ENCODE measurements at regions not wholly inside any gene's neighbourhood (a gene's known extent, or its start where the extent isn't known, plus 50 kb on each side); places are given as distances from the start of the nearest gene placed in this dataset.

GRCh38 chr5:2502970-2503594 lies 248.4 kb downstream of the IRX2 start:
- no peak for DNase-seq

GRCh38 chr5:2499917-2500316 lies 251.6 kb downstream of the IRX2 start:
- Mint-ChIP-seq H3K4me1 (no peaks in the 10 kb centered on the region), H3K9me3 (no peaks in the 10 kb centered on the region), H3K27me3 (no peaks in the 10 kb centered on the region), H3K27ac (no peak overlapping the region), H3K36me3 (ENCODE audit: low read depth) (no peaks in the 10 kb centered on the region), H3K4me3 (no peak overlapping the region)
- POLR2A ChIA-PET, result no interaction called here
- no peak for DNase-seq
- CTCF ChIA-PET, result no interaction called here

More at GRCh38 chr5:2502970-2503594, 248.4 kb downstream of the IRX2 start:
- CTCF ChIA-PET, result no interaction called here
- Mint-ChIP-seq H3K4me1 (no peaks in the 10 kb centered on the region), H3K4me3 (no peak overlapping the region), H3K9me3 (no peaks in the 10 kb centered on the region), H3K36me3 (ENCODE audit: low read depth) (no peaks in the 10 kb centered on the region), H3K27me3 (no peaks in the 10 kb centered on the region), H3K27ac (no peak overlapping the region)
- POLR2A ChIA-PET, result no interaction called here

DNA sequence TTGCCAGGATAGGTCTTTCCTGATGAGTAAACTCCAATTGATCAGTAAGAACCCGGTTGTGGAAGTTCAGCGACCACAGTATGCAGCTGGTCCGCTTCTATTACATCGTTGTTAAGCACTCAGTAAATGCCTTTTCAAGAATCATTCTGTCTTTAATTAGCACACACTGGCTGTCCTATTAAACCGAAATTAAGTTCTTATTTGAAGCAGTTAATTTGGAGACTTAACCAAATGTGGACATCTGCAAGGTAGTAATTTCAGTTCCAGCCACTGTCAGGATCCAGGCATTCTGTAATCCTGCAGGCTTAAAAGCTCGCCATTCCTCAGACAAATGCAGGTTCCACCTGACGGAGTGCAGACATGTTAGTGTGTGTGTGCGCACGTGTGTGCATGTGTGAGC lies 254.6 kb downstream of the IRX2 start:
- no peak overlapping the region for H3K4me3 Mint-ChIP-seq

DNA sequence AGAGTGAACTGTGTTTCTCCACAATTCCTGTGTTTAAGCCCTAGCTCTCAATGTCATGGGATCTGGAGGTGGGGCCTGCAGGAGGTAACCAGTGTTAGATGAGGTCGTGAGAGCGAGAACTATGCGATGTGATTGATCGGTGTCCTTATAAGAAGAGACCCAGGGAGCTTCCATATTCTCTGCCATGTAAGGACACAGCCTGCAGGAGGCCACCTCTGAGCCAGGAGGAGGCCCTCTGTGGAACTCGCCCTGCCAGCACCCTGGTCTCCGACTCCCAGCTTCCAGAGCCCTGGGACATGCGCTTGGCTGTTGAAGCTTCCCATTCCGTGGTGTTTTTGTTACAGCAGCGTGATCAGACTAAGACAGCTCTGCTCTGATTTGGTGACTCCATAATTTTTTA lies 255.4 kb downstream of the IRX2 start:
- Mint-ChIP-seq H3K27ac (no peak overlapping the region), H3K4me3 (no peak overlapping the region), H3K27me3 (no peaks in the 10 kb centered on the region), H3K9me3 (no peaks in the 10 kb centered on the region), H3K36me3 (ENCODE audit: low read depth) (no peaks in the 10 kb centered on the region), H3K4me1 (no peaks in the 10 kb centered on the region)
- ChIA-PET CTCF (no interaction called here), POLR2A (no interaction called here)
- DNase-seq, result no peak

More for the DNA sequence above, 254.6 kb downstream of the IRX2 start:
- H3K9me3 Mint-ChIP-seq, result no peaks in the 10 kb centered on the region
- POLR2A ChIA-PET, result no interaction called here
- CTCF ChIA-PET, result no interaction called here
- H3K27ac Mint-ChIP-seq, result no peak overlapping the region
- no peaks in the 10 kb centered on the region for H3K36me3 Mint-ChIP-seq (ENCODE audit: low read depth)
- H3K27me3 Mint-ChIP-seq, result no peaks in the 10 kb centered on the region
- no peaks in the 10 kb centered on the region for H3K4me1 Mint-ChIP-seq
- DNase-seq, result no peak

DNA sequence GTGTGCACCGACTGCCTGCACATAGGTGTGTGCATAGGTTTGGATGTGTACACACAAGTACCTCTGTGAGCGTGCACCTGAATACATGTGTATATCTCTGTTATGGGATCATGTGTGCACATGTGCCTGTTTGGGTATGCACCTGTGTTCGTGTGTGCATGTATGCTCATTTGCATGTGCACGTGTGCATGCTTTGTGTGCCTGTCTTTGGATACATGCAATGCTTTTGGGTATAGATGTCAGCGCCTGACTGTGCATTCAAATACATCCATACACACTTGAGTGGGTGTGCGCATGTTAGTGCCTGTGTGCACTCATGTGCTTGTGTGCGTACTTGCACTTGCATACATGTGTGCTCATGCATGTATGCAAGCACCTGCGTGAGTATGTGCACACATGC lies 258.1 kb downstream of the IRX2 start:
- no peaks in the 10 kb centered on the region for H3K4me1 Mint-ChIP-seq
- H3K4me3 Mint-ChIP-seq, result no peak overlapping the region
- POLR2A ChIA-PET, result no interaction called here
- no peaks in the 10 kb centered on the region for H3K9me3 Mint-ChIP-seq
- no peaks in the 10 kb centered on the region for H3K27me3 Mint-ChIP-seq
- no peak for DNase-seq
- no peaks in the 10 kb centered on the region for H3K36me3 Mint-ChIP-seq (ENCODE audit: low read depth)
- no peak overlapping the region for H3K27ac Mint-ChIP-seq
- CTCF ChIA-PET, result no interaction called here

DNA sequence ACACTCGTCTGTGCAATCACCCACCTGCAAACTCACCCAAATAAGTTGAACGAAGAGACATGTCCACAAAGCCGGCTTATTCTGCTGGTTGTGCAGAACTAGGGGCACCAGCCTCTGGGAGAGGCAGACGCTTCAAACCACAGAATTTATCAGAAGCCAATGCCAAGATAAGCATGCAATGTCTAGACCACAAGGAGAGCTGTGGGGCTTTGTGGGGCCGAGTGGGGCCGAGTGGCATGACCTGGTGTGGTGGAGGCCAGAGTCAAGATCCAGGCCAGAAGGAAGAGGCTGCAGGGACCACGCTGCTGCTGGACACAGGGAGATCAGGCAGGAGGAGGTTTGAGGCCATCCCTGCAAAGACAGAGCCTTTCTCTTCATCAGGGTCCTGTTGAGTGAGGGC lies 259.0 kb downstream of the IRX2 start:
- POLR2A ChIA-PET, result no interaction called here
- Mint-ChIP-seq H3K36me3 (ENCODE audit: low read depth) (no peaks in the 10 kb centered on the region), H3K27me3 (no peaks in the 10 kb centered on the region), H3K9me3 (no peaks in the 10 kb centered on the region), H3K27ac (no peak overlapping the region), H3K4me3 (no peak overlapping the region), H3K4me1 (no peaks in the 10 kb centered on the region)
- DNase-seq, result no peak
- CTCF ChIA-PET, result no interaction called here

GRCh38 chr5:2491846-2492245 lies 259.6 kb downstream of the IRX2 start:
- H3K27ac Mint-ChIP-seq, result no peak overlapping the region
- H3K9me3 Mint-ChIP-seq, result no peaks in the 10 kb centered on the region
- POLR2A ChIA-PET, result no interaction called here
- no peak overlapping the region for H3K4me3 Mint-ChIP-seq
- CTCF ChIA-PET, result no interaction called here
- DNase-seq, result no peak
- no peaks in the 10 kb centered on the region for H3K4me1 Mint-ChIP-seq
- H3K27me3 Mint-ChIP-seq, result no peaks in the 10 kb centered on the region
- H3K36me3 Mint-ChIP-seq (ENCODE audit: low read depth), result no peaks in the 10 kb centered on the region

DNA sequence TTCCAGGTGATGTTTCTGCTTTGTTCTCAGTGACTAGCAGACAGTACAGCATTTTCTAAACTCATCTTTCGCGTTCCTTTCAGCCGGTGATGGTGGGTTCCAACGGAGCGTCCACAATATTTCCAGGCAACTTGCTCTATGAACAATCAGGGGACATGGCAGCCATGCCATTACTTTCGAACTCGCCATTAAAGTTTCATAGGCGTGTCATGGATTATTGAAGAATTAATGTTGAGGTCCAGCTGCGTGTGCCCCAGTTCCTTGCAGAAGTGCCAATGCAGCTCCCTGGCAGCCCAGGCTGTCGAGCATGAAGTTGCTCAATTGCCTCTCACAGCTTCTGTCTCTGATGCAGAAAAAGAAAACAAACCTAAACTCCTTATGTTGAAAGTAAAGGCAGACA lies 262.2 kb downstream of the IRX2 start:
- no peaks in the 10 kb centered on the region for H3K9me3 Mint-ChIP-seq
- DNase-seq, result no peak
- no peaks in the 10 kb centered on the region for H3K27me3 Mint-ChIP-seq
- no peaks in the 10 kb centered on the region for H3K36me3 Mint-ChIP-seq (ENCODE audit: low read depth)
- ChIA-PET CTCF (no interaction called here), POLR2A (no interaction called here)
- H3K4me1 Mint-ChIP-seq, result no peaks in the 10 kb centered on the region
- H3K27ac Mint-ChIP-seq, result no peak overlapping the region
- H3K4me3 Mint-ChIP-seq, result no peak overlapping the region

DNA sequence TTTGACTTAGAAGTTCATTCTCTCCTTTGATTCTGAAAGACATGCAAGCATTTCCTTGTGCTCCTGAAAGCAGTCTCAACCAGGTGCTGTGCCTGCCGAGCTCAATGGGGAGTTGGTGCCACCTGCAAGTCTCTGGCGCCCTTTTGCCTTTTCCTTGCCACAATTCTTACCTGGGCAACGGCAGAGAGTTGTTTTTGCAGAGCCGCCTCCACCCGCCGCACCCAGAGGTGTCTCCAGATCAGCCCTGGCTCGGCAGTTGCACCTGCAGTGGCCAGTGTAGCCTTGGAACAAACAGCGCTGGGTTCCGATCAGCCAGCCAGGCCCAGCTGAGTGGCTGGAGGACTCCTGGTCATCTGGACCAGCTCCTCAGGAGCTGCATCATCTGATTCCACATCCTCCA lies 262.9 kb downstream of the IRX2 start:
- no peaks in the 10 kb centered on the region for H3K36me3 Mint-ChIP-seq (ENCODE audit: low read depth)
- POLR2A ChIA-PET, result no interaction called here
- no peaks in the 10 kb centered on the region for H3K27me3 Mint-ChIP-seq
- H3K4me1 Mint-ChIP-seq, result no peaks in the 10 kb centered on the region
- H3K27ac Mint-ChIP-seq, result no peak overlapping the region
- no peak for DNase-seq
- CTCF ChIA-PET, result no interaction called here
- H3K4me3 Mint-ChIP-seq, result no peak overlapping the region
- H3K9me3 Mint-ChIP-seq, result no peaks in the 10 kb centered on the region

GRCh38 chr5:2487152-2487763 lies 264.2 kb downstream of the IRX2 start:
- H3K27ac Mint-ChIP-seq, result no peak overlapping the region
- peaks cover 2% of the 10 kb centered on the region for H3K9me3 Mint-ChIP-seq
- no peaks in the 10 kb centered on the region for H3K27me3 Mint-ChIP-seq
- H3K36me3 Mint-ChIP-seq (ENCODE audit: low read depth), result no peaks in the 10 kb centered on the region
- no peaks in the 10 kb centered on the region for H3K4me1 Mint-ChIP-seq
- CTCF ChIA-PET, result no interaction called here
- no peak overlapping the region for H3K4me3 Mint-ChIP-seq
- POLR2A ChIA-PET, result no interaction called here
- no peak for DNase-seq

DNA sequence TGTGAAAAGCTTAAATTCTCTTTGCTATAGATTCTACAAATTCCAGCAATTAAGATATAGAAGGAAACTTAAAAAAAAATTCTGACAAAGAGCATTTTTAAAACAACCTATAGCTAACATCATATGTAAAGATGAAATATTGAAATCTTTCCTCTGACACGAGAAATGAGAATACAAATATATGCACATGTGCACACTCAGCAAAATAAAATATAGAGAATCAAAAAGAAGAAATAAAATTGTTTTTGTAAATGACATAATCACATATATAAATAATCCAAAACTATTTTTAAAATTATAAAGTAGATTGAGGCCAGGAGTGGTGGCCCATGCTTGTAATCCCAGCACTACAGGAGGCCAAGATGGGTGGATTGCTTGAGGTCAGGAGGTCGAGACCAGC lies 265.1 kb downstream of the IRX2 start:
- Mint-ChIP-seq H3K9me3 (peaks cover 11% of the 10 kb centered on the region), H3K27me3 (no peaks in the 10 kb centered on the region), H3K4me3 (no peak overlapping the region), H3K27ac (no peak overlapping the region), H3K4me1 (no peaks in the 10 kb centered on the region), H3K36me3 (ENCODE audit: low read depth) (no peaks in the 10 kb centered on the region)
- CTCF ChIA-PET, result no interaction called here
- DNase-seq, result no peak
- POLR2A ChIA-PET, result no interaction called here

GRCh38 chr5:2482778-2483177 lies 268.7 kb downstream of the IRX2 start:
- Mint-ChIP-seq H3K4me3 (no peak overlapping the region), H3K36me3 (ENCODE audit: low read depth) (no peaks in the 10 kb centered on the region), H3K4me1 (no peaks in the 10 kb centered on the region), H3K27me3 (no peaks in the 10 kb centered on the region), H3K9me3 (peaks cover 15% of the 10 kb centered on the region), H3K27ac (no peak overlapping the region)
- ChIA-PET CTCF (interaction anchor here (1.5 kb wide), 1 partner anchor 12 kb away, joined by 4 read pairs; no protein-coding TSS in a partner anchor), POLR2A (no interaction called here)
- no peak for DNase-seq

- DNase-seq, result no peak
- H3K9me3 Mint-ChIP-seq, result peaks cover 15% of the 10 kb centered on the region
- no peaks in the 10 kb centered on the region for H3K27me3 Mint-ChIP-seq
- no peak overlapping the region for H3K27ac Mint-ChIP-seq
- no peak overlapping the region for H3K4me3 Mint-ChIP-seq
- no peaks in the 10 kb centered on the region for H3K36me3 Mint-ChIP-seq (ENCODE audit: low read depth)
- ChIA-PET POLR2A (no interaction called here), CTCF (no interaction called here)
- H3K4me1 Mint-ChIP-seq, result no peaks in the 10 kb centered on the region
Measured at GRCh38 chr5:2480871-2481270, 270.6 kb downstream of the IRX2 start.

DNA sequence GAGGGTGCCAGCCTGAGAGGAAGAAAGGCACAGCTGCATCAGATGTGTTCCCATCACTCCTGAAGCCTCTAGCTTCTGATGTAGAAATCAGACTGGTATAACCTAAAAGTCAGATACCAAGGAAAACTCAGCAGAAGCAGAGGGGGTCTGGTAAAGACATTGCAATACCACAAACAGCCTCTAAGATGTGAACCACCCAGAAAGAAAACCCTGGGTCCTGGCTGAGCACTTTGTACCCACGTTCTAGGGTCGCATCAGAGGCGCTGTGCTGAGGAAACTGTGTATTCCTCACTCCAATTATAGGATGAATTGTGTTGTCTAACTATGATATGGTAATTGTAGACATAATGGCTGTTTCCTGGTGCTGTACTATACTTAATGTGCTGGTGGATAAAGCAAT lies 275.6 kb downstream of the IRX2 start:
- Mint-ChIP-seq H3K4me1 (no peaks in the 10 kb centered on the region), H3K4me3 (no peak overlapping the region), H3K27ac (no peak overlapping the region), H3K36me3 (ENCODE audit: low read depth) (no peaks in the 10 kb centered on the region), H3K27me3 (no peaks in the 10 kb centered on the region), H3K9me3 (peaks cover 2% of the 10 kb centered on the region)
- ChIA-PET POLR2A (no interaction called here), CTCF (no interaction called here)
- no peak for DNase-seq
